Muscle of leg (tissue), 3 donors: ENCODE measurements at regions not wholly inside any gene's neighbourhood (a gene's known extent, or its start where the extent isn't known, plus 50 kb on each side); places are given as distances from the start of the nearest gene placed in this dataset.
A peak's percentile ranks its signal among the peaks of the same experiment; 100 is the strongest.

Experiments used
- DNase-seq: peaks from one replicate; pipeline ENCODE4 v3.0.0; 2013
- H3K27ac ChIP-seq: one replicate; pipeline ENCODE4 v1.5.1; 2013; ENCODE audit warnings: mild to moderate bottlenecking, low read length, control low read depth
- H3K27me3 ChIP-seq: one replicate; pipeline ENCODE4 v1.6.1; 2013; ENCODE audit warnings: low read length; ENCODE audit not compliant: control insufficient read depth, insufficient read depth
- H3K36me3 ChIP-seq: one replicate; pipeline ENCODE4 v1.6.1; 2013; ENCODE audit warnings: low read length; ENCODE audit not compliant: control insufficient read depth, insufficient read depth
- H3K4me1 ChIP-seq: one replicate; pipeline ENCODE4 v1.6.1; 2013; ENCODE audit warnings: low read length; ENCODE audit not compliant: control insufficient read depth, insufficient read depth
- H3K4me3 ChIP-seq: one replicate; pipeline ENCODE4 v1.5.1; 2013; ENCODE audit warnings: low read length, control low read depth
- H3K9me3 ChIP-seq: replicated peaks from 2 replicates; pipeline ENCODE4 v1.6.1; 2013; ENCODE audit warnings: low read depth, low read length; ENCODE audit not compliant: control insufficient read depth
- WGBS: methylation state at CpG from one replicate; pipeline ENCODE4 v1.1.5; 2013; ENCODE audit warnings: missing lambda C conversion rate; ENCODE audit not compliant: insufficient coverage; 5-methylcytosine and 5-hydroxymethylcytosine counted together

- Histone ChIP-seq H3K27ac (no peak overlapping the region), H3K36me3 (no peaks in the 10 kb centered on the region), H3K27me3 (peaks cover 4% of the 10 kb centered on the region), H3K4me1 (peaks cover 2% of the 10 kb centered on the region), H3K4me3 (no peak overlapping the region), H3K9me3 (no peaks in the 10 kb centered on the region)
- 87% methylated on average over 9 of the region's 9 CpGs for WGBS
- no peak for DNase-seq
Measured at GRCh38 chr15:31975830-31976229, 54.5 kb upstream of the CHRNA7 start.

DNA sequence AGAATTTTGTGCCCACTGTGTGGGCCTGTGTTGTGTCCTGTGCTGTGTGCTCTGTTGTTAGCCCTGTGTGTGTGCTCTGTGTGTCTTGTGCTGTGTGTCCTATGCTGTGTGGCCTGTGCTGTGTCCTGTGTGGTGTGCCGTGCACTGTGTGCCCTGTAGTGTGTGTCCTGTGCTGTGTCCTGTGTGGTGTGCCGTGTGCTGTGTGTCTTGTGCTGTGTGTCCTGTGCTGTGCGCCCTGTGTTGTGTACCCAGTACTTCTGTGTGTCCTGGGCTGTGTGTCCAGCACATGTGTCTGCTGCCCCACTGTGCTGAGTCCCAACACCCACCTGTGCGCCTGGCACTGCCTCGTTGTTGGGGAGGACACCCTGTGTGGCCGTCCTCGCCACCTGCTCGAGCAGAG lies 53.2 kb upstream of the CHRNA7 start:
- Histone ChIP-seq H3K27me3 (peaks cover 4% of the 10 kb centered on the region), H3K4me1 (peaks cover 2% of the 10 kb centered on the region)
- WGBS = 56% methylated on average over 8 of the region's 8 CpGs

GRCh38 chr15:31977812-31978661 lies 52.3 kb upstream of the CHRNA7 start:
- no peak overlapping the region for H3K27ac ChIP-seq
- 25% methylated on average over 16 of the region's 22 CpGs for WGBS
- H3K9me3 ChIP-seq = no peaks in the 10 kb centered on the region
- peaks cover 4% of the 10 kb centered on the region for H3K27me3 ChIP-seq
- H3K4me3 ChIP-seq = no peak overlapping the region
- DNase-seq = peak; percentile 45
- peaks cover 2% of the 10 kb centered on the region for H3K4me1 ChIP-seq
- no peaks in the 10 kb centered on the region for H3K36me3 ChIP-seq

More for the DNA sequence above, 53.2 kb upstream of the CHRNA7 start:
- Histone ChIP-seq H3K27ac (no peak overlapping the region), H3K36me3 (no peaks in the 10 kb centered on the region), H3K9me3 (no peaks in the 10 kb centered on the region), H3K4me3 (no peak overlapping the region)
- DNase-seq = no peak
